ENCODE measurements at regions not wholly inside any gene's neighbourhood (a gene's known extent, or its start where the extent isn't known, plus 50 kb on each side); places are given as distances from the start of the nearest gene placed in this dataset.
"Not testable (repeated sequence)": the region's sequence is repeated elsewhere in the genome, so short reads cannot be mapped to it uniquely, and the experiment has no call there.

DNA sequence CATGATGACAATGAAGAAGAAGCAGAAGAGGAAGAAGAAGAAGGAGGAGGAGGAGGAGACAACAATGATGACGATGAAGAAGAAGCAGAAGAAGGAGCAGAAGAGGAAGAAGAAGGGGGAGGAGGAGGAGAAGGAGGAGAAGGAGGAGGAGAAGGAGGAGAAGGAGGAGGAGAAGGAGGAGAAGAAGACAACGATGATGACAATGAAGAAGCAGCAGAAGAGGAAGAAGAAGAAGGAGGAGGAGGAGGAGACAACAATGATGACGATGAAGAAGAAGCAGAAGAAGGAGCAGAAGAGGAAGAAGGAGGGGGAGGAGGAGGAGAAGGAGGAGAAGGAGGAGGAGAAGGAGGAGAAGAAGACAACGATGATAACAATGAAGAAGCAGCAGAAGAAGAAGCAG, 451.9 kb upstream of the ZNF507 start:
- not testable (repeated sequence) for TF ChIP-seq POLR2A (IDR thresholded peaks at IDR 0.05; ENCODE audit: low read length); GATA1 (IDR thresholded peaks at IDR 0.05; ENCODE audit: low read depth, low read length)
